ENCODE measurements at regions not wholly inside any gene's neighbourhood (a gene's known extent, or its start where the extent isn't known, plus 50 kb on each side); places are given as distances from the start of the nearest gene placed in this dataset.

GRCh38 chr18:51569153-51569552 is 371.7 kb upstream of the MEX3C start:
- TF ChIP-seq CTCF (IDR thresholded peaks at IDR 0.05) (no peak), EP300 (IDR thresholded peaks at IDR 0.05) (no peak), POLR2A (IDR thresholded peaks at IDR 0.05) (no peak)

All from ovary (tissue), 3 donors.